ENCODE measurements at regions not wholly inside any gene's neighbourhood (a gene's known extent, or its start where the extent isn't known, plus 50 kb on each side); places are given as distances from the start of the nearest gene placed in this dataset.

GRCh38 chr2:136487421-136487820 is 277.9 kb upstream of the THSD7B start:
- TF ChIP-seq CTCF (IDR thresholded peaks at IDR 0.05) (no peak), POLR2A (IDR thresholded peaks at IDR 0.05) (no peak)

Data from right lobe of liver (tissue), 4 donors.